Effector CD8-positive, alpha-beta T cell (primary cell): ENCODE measurements at regions not wholly inside any gene's neighbourhood (a gene's known extent, or its start where the extent isn't known, plus 50 kb on each side); places are given as distances from the start of the nearest gene placed in this dataset.

Experiments
- DNase-seq: peaks from one replicate; lab custom pipeline; 2025; lab: John Stamatoyannopoulos, UW

GRCh38 chr2:240320204-240320993 is 115.1 kb upstream of the GPC1 start:
- no peak for DNase-seq

- no peak for DNase-seq
Measured at GRCh38 chr2:240322231-240322955, 113.1 kb upstream of the GPC1 start.

GRCh38 chr2:240322991-240323390 is 112.5 kb upstream of the GPC1 start:
- DNase-seq = no peak

- no peak for DNase-seq
Measured at GRCh38 chr2:240323601-240324291, 111.7 kb upstream of the GPC1 start.

GRCh38 chr2:240324312-240325015 is 111.0 kb upstream of the GPC1 start:
- DNase-seq = no peak

GRCh38 chr2:240325016-240326007 is 110.2 kb upstream of the GPC1 start:
- DNase-seq = no peak

GRCh38 chr2:240326246-240326645 is 109.2 kb upstream of the GPC1 start:
- DNase-seq = no peak

GRCh38 chr2:240326886-240327285 is 108.6 kb upstream of the GPC1 start:
- no peak for DNase-seq

GRCh38 chr2:240327566-240327965 is 107.9 kb upstream of the GPC1 start:
- DNase-seq = no peak

GRCh38 chr2:240328526-240328925 is 106.9 kb upstream of the GPC1 start:
- no peak for DNase-seq

GRCh38 chr2:240329116-240329665 is 106.3 kb upstream of the GPC1 start:
- no peak for DNase-seq

GRCh38 chr2:240329778-240330177 is 105.7 kb upstream of the GPC1 start:
- no peak for DNase-seq

GRCh38 chr2:240333985-240334384 is 101.5 kb upstream of the GPC1 start:
- DNase-seq = no peak

- no peak for DNase-seq
Measured at GRCh38 chr2:240335061-240335460, 100.4 kb upstream of the GPC1 start.

- DNase-seq = no peak
Measured at GRCh38 chr2:240336820-240337427, 98.5 kb upstream of the GPC1 start.

- DNase-seq = no peak
Measured at GRCh38 chr2:240338274-240338673, 97.2 kb upstream of the GPC1 start.

- DNase-seq = no peak
Measured at GRCh38 chr2:240339411-240340360, 95.8 kb upstream of the GPC1 start.

GRCh38 chr2:240340361-240340761 is 95.1 kb upstream of the GPC1 start:
- no peak for DNase-seq

GRCh38 chr2:240341064-240341463 is 94.4 kb upstream of the GPC1 start:
- DNase-seq = no peak
